ENCODE measurements at regions not wholly inside any gene's neighbourhood (a gene's known extent, or its start where the extent isn't known, plus 50 kb on each side); places are given as distances from the start of the nearest gene placed in this dataset.

- TF ChIP-seq, protein P1, sequence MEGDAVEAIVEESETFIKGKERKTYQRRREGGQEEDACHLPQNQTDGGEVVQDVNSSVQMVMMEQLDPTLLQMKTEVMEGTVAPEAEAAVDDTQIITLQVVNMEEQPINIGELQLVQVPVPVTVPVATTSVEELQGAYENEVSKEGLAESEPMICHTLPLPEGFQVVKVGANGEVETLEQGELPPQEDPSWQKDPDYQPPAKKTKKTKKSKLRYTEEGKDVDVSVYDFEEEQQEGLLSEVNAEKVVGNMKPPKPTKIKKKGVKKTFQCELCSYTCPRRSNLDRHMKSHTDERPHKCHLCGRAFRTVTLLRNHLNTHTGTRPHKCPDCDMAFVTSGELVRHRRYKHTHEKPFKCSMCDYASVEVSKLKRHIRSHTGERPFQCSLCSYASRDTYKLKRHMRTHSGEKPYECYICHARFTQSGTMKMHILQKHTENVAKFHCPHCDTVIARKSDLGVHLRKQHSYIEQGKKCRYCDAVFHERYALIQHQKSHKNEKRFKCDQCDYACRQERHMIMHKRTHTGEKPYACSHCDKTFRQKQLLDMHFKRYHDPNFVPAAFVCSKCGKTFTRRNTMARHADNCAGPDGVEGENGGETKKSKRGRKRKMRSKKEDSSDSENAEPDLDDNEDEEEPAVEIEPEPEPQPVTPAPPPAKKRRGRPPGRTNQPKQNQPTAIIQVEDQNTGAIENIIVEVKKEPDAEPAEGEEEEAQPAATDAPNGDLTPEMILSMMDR (conservative IDR thresholded peaks at IDR 0.05; ENCODE audit: low read depth in 2 of 2), result no peak
- TF ChIP-seq EZH2 (IDR thresholded peaks at IDR 0.05; ENCODE audit: low read depth, unreplicated experiment) (no peak), POLR2AphosphoS5 (IDR thresholded peaks at IDR 0.05; ENCODE audit: low read depth) (no peak), CREB1 (CRISPR knock-in tag; IDR thresholded peaks at IDR 0.05; ENCODE audit: low read depth) (no peak), REST (IDR thresholded peaks at IDR 0.05; ENCODE audit: unreplicated experiment) (no peak), JUNB (IDR thresholded peaks at IDR 0.05; ENCODE audit: unreplicated experiment) (no peak), EZH2phosphoT487 (IDR thresholded peaks at IDR 0.05; ENCODE audit: unreplicated experiment) (no peak), NANOG (IDR thresholded peaks at IDR 0.05; ENCODE audit: borderline replicate concordance) (no peak), STAT1 (IDR thresholded peaks at IDR 0.05; ENCODE audit: unreplicated experiment) (no peak), ZNF114 (CRISPR knock-in tag; IDR thresholded peaks at IDR 0.05) (no peak), ZNF462 (CRISPR knock-in tag; IDR thresholded peaks at IDR 0.05) (no peak), ZNF331 (CRISPR knock-in tag; IDR thresholded peaks at IDR 0.05; ENCODE audit: low read depth) (no peak)
- TF ChIP-seq, protein P2, sequence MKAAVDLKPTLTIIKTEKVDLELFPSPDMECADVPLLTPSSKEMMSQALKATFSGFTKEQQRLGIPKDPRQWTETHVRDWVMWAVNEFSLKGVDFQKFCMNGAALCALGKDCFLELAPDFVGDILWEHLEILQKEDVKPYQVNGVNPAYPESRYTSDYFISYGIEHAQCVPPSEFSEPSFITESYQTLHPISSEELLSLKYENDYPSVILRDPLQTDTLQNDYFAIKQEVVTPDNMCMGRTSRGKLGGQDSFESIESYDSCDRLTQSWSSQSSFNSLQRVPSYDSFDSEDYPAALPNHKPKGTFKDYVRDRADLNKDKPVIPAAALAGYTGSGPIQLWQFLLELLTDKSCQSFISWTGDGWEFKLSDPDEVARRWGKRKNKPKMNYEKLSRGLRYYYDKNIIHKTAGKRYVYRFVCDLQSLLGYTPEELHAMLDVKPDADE (IDR thresholded peaks at IDR 0.05), result no peak
Measured at GRCh38 chr13:74751739-74752138, 617.5 kb upstream of the KLF12 start.
